BE2C (cell line): ENCODE measurements at regions not wholly inside any gene's neighbourhood (a gene's known extent, or its start where the extent isn't known, plus 50 kb on each side); places are given as distances from the start of the nearest gene placed in this dataset.

Experiments
- DNase-seq: peaks from one replicate; pipeline ENCODE4 v3.0.0-alpha.2; 2020
- H3K27me3 ChIP-seq: fragments of 250-450 bp; sonication (Bioruptor Pico); 2 replicates; pipeline ENCODE4 v1.5.1; 2020; ENCODE audit warnings: mild to moderate bottlenecking
- H3K36me3 ChIP-seq: fragments of 250-450 bp; sonication (Bioruptor Pico); 2 replicates; pipeline ENCODE4 v1.5.1; 2020; ENCODE audit warnings: mild to moderate bottlenecking
- H3K4me1 ChIP-seq: fragments of 250-450 bp; sonication (Bioruptor Pico); 2 replicates; pipeline ENCODE4 v1.5.1; 2020
- H3K4me3 ChIP-seq: 2 replicates; pipeline ENCODE4 v1.5.1; 2011; ENCODE audit warnings: low read depth, low read length
- H3K9me3 ChIP-seq: fragments of 250-450 bp; sonication (Bioruptor Pico); 2 replicates; pipeline ENCODE4 v1.5.1; 2020
- TF ChIP-seq, protein P1 (sequence below): IDR thresholded peaks from 2 replicates; pipeline ENCODE4 v1.5.1; 2012; ENCODE audit warnings: mild to moderate bottlenecking, low read depth, low read length

DNA sequence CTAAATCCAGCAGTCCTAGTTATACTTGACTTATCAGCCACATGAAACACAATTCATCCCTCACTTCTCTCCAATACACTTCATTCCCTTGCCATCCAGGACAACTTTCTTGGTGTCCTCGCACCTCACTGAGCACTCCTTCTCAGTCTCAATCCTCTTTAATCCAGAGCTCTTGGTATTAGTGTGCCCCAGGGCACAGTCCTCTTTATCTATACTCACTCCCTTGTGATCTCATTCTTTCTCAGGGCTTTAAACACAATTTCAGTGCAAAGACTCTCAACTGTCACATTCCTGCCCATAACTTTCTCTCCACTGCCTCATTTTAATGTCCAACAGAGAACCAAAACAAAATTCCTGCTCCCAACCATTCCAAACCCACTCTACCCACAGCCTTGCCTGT is 60.8 kb upstream of the SPOPL start:
- TF ChIP-seq, protein P1, sequence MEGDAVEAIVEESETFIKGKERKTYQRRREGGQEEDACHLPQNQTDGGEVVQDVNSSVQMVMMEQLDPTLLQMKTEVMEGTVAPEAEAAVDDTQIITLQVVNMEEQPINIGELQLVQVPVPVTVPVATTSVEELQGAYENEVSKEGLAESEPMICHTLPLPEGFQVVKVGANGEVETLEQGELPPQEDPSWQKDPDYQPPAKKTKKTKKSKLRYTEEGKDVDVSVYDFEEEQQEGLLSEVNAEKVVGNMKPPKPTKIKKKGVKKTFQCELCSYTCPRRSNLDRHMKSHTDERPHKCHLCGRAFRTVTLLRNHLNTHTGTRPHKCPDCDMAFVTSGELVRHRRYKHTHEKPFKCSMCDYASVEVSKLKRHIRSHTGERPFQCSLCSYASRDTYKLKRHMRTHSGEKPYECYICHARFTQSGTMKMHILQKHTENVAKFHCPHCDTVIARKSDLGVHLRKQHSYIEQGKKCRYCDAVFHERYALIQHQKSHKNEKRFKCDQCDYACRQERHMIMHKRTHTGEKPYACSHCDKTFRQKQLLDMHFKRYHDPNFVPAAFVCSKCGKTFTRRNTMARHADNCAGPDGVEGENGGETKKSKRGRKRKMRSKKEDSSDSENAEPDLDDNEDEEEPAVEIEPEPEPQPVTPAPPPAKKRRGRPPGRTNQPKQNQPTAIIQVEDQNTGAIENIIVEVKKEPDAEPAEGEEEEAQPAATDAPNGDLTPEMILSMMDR: no peak
- Histone ChIP-seq H3K4me1 (no peaks in the 10 kb centered on the region), H3K36me3 (no peaks in the 10 kb centered on the region), H3K27me3 (no peaks in the 10 kb centered on the region), H3K4me3 (no peak overlapping the region), H3K9me3 (no peaks in the 10 kb centered on the region)
- no peak for DNase-seq

DNA sequence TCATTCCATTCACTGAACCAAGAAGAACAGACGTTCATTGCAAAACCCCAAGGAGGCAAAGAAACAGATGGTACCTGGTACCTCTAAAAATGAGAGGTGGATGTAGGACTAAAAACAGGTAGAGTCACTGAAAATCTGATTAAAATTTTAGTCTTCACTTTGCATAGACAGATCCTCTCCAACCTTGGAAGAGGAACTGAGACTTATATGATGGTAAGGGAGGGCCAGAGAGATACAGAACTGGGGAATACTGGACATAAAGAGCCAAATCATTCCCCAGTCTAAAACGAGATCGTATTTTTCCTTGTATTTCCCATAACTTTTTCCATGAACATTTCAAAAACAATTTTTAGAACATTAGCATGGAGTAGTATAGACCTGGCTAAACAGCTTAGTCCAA is 59.7 kb upstream of the SPOPL start:
- DNase-seq: no peak
- no peaks in the 10 kb centered on the region for H3K36me3 ChIP-seq

DNA sequence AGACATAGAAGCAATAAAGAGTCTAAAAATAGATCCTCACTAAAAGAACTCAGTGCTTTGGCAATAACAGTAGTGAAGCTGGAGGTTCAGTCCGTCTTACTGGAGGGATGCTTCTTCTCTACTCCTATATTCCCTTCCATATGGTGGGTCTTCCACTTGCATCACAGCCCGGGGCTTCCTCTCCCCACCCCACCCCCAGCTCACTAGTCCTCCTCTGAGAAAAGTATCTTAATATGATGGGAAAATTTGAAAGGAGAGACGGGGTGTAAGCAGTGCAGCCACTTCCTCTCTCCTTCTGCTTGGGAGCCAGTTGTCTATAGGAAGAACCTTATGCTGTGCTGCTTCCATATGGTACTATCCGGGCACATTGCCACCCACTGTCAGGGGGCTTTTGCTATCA is 57.2 kb upstream of the SPOPL start:
- Histone ChIP-seq H3K27me3 (no peaks in the 10 kb centered on the region), H3K4me3 (no peak overlapping the region), H3K4me1 (no peaks in the 10 kb centered on the region), H3K9me3 (no peaks in the 10 kb centered on the region), H3K36me3 (no peaks in the 10 kb centered on the region)
- no peak for DNase-seq
- TF ChIP-seq, protein P1: no peak

More for the DNA sequence above, 59.7 kb upstream of the SPOPL start:
- Histone ChIP-seq H3K27me3 (no peaks in the 10 kb centered on the region), H3K4me1 (no peaks in the 10 kb centered on the region), H3K4me3 (no peak overlapping the region), H3K9me3 (no peaks in the 10 kb centered on the region)
- TF ChIP-seq, protein P1: no peak

DNA sequence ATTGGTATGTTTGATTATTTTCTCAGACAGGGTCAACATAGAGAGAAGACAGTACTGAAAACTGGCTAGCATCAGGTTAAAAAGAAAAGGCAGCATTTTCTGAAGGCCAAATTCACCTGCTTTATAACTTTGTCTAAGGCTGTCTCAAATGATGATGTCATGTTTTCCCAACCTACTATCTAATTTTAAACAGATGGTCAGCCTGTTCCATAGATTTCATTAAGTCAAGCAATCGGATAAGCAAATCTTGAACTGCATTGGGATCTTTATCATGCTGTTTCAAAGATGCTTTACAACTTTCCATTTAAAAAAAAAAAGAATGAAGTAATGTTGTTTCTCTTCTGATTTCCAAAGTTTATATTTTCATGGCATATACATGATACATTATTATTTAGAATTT is 56.3 kb upstream of the SPOPL start:
- TF ChIP-seq, protein P1: no peak
- Histone ChIP-seq H3K9me3 (no peaks in the 10 kb centered on the region), H3K36me3 (no peaks in the 10 kb centered on the region), H3K4me3 (no peak overlapping the region), H3K4me1 (no peaks in the 10 kb centered on the region), H3K27me3 (no peaks in the 10 kb centered on the region)
- DNase-seq: no peak

DNA sequence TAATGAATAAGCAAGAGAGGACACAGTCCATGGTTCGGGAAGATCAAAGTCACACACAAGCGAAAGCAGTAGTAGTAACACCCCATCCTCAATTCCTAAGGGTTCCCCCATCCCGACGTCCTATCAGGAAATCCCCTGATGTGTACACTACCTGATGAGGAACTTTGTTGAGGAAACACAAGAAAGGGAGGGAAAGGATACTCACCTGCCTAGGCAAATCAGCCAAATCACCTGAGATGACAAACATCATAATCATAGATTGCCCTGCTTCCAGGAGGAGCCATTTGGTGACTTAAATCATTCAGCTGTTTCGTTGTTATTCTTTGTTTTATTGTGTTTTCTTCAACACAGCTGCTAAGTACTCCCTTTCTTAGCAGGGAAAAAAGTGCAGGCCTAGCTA is 55.5 kb upstream of the SPOPL start:
- Histone ChIP-seq H3K9me3 (no peaks in the 10 kb centered on the region), H3K27me3 (no peaks in the 10 kb centered on the region), H3K4me1 (no peaks in the 10 kb centered on the region), H3K4me3 (no peak overlapping the region), H3K36me3 (no peaks in the 10 kb centered on the region)
- no peak for DNase-seq
- TF ChIP-seq, protein P1: no peak

DNA sequence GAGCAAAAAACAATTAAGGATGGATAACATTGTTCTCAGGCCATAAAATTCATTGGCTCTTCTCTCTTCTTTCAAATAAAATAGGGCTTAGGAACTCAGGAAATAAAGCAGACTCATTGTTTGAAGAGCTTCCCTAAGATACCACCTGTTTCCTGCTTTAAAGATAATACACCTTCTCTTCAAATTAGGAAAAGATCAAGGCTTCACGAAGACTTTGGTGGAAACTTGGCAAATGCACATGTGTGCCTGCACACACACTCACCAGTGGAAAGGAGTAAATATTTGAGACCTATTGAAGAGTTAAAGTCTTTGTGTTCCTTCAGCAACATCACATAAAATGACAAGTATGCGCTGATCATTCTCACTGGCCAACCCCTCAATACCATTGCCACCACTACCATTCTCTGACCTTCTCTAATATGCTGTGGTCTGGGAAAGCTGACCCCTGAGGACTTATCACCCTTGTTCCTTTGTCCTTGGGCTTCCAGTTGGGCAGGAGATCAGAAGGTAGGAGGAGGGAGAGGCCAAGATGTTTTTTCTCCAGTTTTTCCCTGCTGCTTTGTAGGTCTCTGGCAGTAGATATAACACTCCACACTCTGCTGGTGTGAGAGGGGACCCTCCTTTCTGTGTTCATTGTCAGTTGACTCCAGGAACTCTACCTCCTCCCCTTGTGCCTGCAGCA is 53.5 kb upstream of the SPOPL start:
- TF ChIP-seq, protein P1: no peak
- Histone ChIP-seq H3K9me3 (no peaks in the 10 kb centered on the region), H3K27me3 (no peaks in the 10 kb centered on the region), H3K36me3 (no peaks in the 10 kb centered on the region), H3K4me3 (no peak overlapping the region), H3K4me1 (no peaks in the 10 kb centered on the region)
- DNase-seq: no peak
